A673 (cell line): ENCODE measurements at regions not wholly inside any gene's neighbourhood (a gene's known extent, or its start where the extent isn't known, plus 50 kb on each side); places are given as distances from the start of the nearest gene placed in this dataset.

Experiments
- CTCF ChIP-seq: fragments of 300-800, 200-600 bp; sonication (generic); conservative IDR thresholded peaks from 2 replicates; pipeline ENCODE4 v1.5.1; 2017; ENCODE audit warnings: low read depth, mild to moderate bottlenecking, antibody characterized with exemption, low read length, moderate library complexity, mixed read lengths
- EZH2 ChIP-seq: fragments of 200-600 bp; sonication (generic); IDR thresholded peaks from 2 replicates; pipeline ENCODE4 v1.6.1; 2017; ENCODE audit warnings: borderline replicate concordance, low read depth, mild to moderate bottlenecking, mixed read lengths, antibody characterized with exemption, low read length; ENCODE audit not compliant: poor library complexity, severe bottlenecking

- TF ChIP-seq CTCF (no peak), EZH2 (no peak)
These were observed 473.0 kb downstream of the BMP2 start for GRCh38 chr20:7240490-7240889.
